Aorta (tissue), 5 donors: ENCODE measurements at regions not wholly inside any gene's neighbourhood (a gene's known extent, or its start where the extent isn't known, plus 50 kb on each side); places are given as distances from the start of the nearest gene placed in this dataset.

Experiments used
- ATAC-seq: fragments of 200-7000 bp; cut with Tn5 transposase; one replicate; pipeline ENCODE4 v1.9.1; 2022; ENCODE audit warnings: moderate library complexity; ENCODE audit not compliant: low FRiP score
- DNase-seq, 2 donors: peaks; one replicate each; pipeline ENCODE4 v3.0.0-alpha.2; 2020
- H3K27ac ChIP-seq, 2 donors: one replicate each; pipeline ENCODE4 v1.5.1; 2013; ENCODE audit warnings: low read length in 2 of 2, mild to moderate bottlenecking in 2 of 2, moderate library complexity in 2 of 2, control low read depth in 1 of 2, inconsistent platforms in 1 of 2, low read depth in 1 of 2
- H3K27me3 ChIP-seq, 2 donors: one replicate each; pipeline ENCODE4 v1.6.1; 2013; ENCODE audit warnings: control low read depth in 1 of 2, low read length in 1 of 2, mild to moderate bottlenecking in 1 of 2, moderate library complexity in 1 of 2; ENCODE audit not compliant: insufficient read depth in 2 of 2, control insufficient read depth in 1 of 2
- H3K36me3 ChIP-seq, 2 donors: one replicate each; pipeline ENCODE4 v1.6.1; 2013; ENCODE audit warnings: control low read depth in 1 of 2, low read length in 1 of 2, mild to moderate bottlenecking in 1 of 2; ENCODE audit not compliant: insufficient read depth in 2 of 2, control insufficient read depth in 1 of 2
- H3K4me1 ChIP-seq, 2 donors: one replicate each; pipeline ENCODE4 v1.6.1; 2013; ENCODE audit warnings: low read length in 2 of 2, control low read depth in 1 of 2, mild to moderate bottlenecking in 1 of 2, moderate library complexity in 1 of 2; ENCODE audit not compliant: insufficient read depth in 2 of 2, control insufficient read depth in 1 of 2
- H3K4me3 ChIP-seq, 2 donors: one replicate each; pipeline ENCODE4 v1.5.1; 2013; ENCODE audit warnings: low read length in 2 of 2, control low read depth in 1 of 2, mild to moderate bottlenecking in 1 of 2
- H3K9me3 ChIP-seq: one replicate; pipeline ENCODE4 v1.6.1; 2013; ENCODE audit warnings: mild to moderate bottlenecking, low read length; ENCODE audit not compliant: control insufficient read depth
- WGBS, 2 donors: extraction: QIAGEN DNeasy Blood & Tissue Kit; methylation state at CpG; one replicate each; pipeline ENCODE4 v1.1.7; 2013; 5-methylcytosine and 5-hydroxymethylcytosine counted together
- intact Hi-C, 2 donors: fragments of 100-400 bp; cut with DNase I; formaldehyde crosslinking; loops; one replicate each; pipeline versions ENCODE4 v1.14.2 to v1.15.0; 2022
- donor health status: healthy with polysubstance abuse.
- donor health status: Bipolar disorder and iron deficiency.
- donor health status: DM: no; HTN: no; CAD: no.
- donor health status: DM: no; HTN: no; CAD: no.
- donor health status: DM: yes; HTN: yes; CAD: no.

GRCh38 chr4:14564281-14564680 is 438.0 kb upstream of the CPEB2 start:
- Histone ChIP-seq H3K9me3 (peaks cover 2% of the 10 kb centered on the region), H3K4me3 (no peak overlapping the region), H3K27ac (no peak overlapping the region), H3K36me3 (no peaks in the 10 kb centered on the region), H3K27me3 (no peaks in the 10 kb centered on the region), H3K4me1 (peaks cover 0 to 1% of the 10 kb centered on the region in 2 donors)
- ATAC-seq (no peak), DNase-seq (no peak)
- 77 to 82% methylated on average over 4 of the region's 4 CpGs for WGBS, 2 donors
- intact Hi-C loops = no loop called here

- no peaks in the 10 kb centered on the region for H3K36me3 ChIP-seq
- ATAC-seq (no peak), DNase-seq (no peak)
- intact Hi-C loops = no loop called here
- no peaks in the 10 kb centered on the region for H3K27me3 ChIP-seq
- peaks cover 0 to 1% of the 10 kb centered on the region in 2 donors for H3K4me1 ChIP-seq
- H3K27ac ChIP-seq = no peak overlapping the region
- no peak overlapping the region for H3K4me3 ChIP-seq
- peaks cover 2% of the 10 kb centered on the region for H3K9me3 ChIP-seq
Measured at GRCh38 chr4:14566518-14566917, 435.8 kb upstream of the CPEB2 start.

- ATAC-seq (no peak), DNase-seq (no peak)
- H3K9me3 ChIP-seq = peaks cover 2% of the 10 kb centered on the region
- intact Hi-C loops = no loop called here
- H3K27ac ChIP-seq = no peak overlapping the region
- H3K4me3 ChIP-seq = no peak overlapping the region
- peaks cover 0 to 1% of the 10 kb centered on the region in 2 donors for H3K4me1 ChIP-seq
- 2 to 3% methylated on average over 2 of the region's 2 CpGs for WGBS, 2 donors
- H3K36me3 ChIP-seq = no peaks in the 10 kb centered on the region
- H3K27me3 ChIP-seq = no peaks in the 10 kb centered on the region
Measured at GRCh38 chr4:14568351-14568750, 433.9 kb upstream of the CPEB2 start.

- DNase-seq = no peak
- no peak overlapping the region for H3K27ac ChIP-seq
- H3K4me1 ChIP-seq = no peaks in the 10 kb centered on the region
- H3K9me3 ChIP-seq = no peaks in the 10 kb centered on the region
- 74 to 81% methylated on average over 1 of the region's 1 CpG for WGBS, 2 donors
- intact Hi-C loops = no loop called here
- no peak overlapping the region for H3K4me3 ChIP-seq
- no peak for ATAC-seq
- no peaks in the 10 kb centered on the region for H3K27me3 ChIP-seq
- no peaks in the 10 kb centered on the region for H3K36me3 ChIP-seq
Measured at GRCh38 chr4:14575289-14575688, 427.0 kb upstream of the CPEB2 start.

- Histone ChIP-seq H3K4me1 (no peaks in the 10 kb centered on the region), H3K9me3 (no peaks in the 10 kb centered on the region), H3K4me3 (no peak overlapping the region), H3K27ac (no peak overlapping the region), H3K27me3 (no peaks in the 10 kb centered on the region), H3K36me3 (no peaks in the 10 kb centered on the region)
- WGBS, 2 donors = 61 to 88% methylated on average over 2 of the region's 2 CpGs
- no peak for DNase-seq
- ATAC-seq = no peak
- intact Hi-C loops = no loop called here
Measured at GRCh38 chr4:14575919-14576318, 426.4 kb upstream of the CPEB2 start.

- Histone ChIP-seq H3K4me1 (no peaks in the 10 kb centered on the region), H3K9me3 (no peaks in the 10 kb centered on the region), H3K36me3 (no peaks in the 10 kb centered on the region), H3K4me3 (no peak overlapping the region), H3K27ac (no peak overlapping the region), H3K27me3 (no peaks in the 10 kb centered on the region)
- intact Hi-C loops = no loop called here
- ATAC-seq = no peak
- no peak for DNase-seq
Measured at GRCh38 chr4:14580061-14580460, 422.2 kb upstream of the CPEB2 start.

GRCh38 chr4:14581741-14582140 is 420.5 kb upstream of the CPEB2 start:
- intact Hi-C loops = no loop called here
- WGBS, 2 donors = 5% methylated on average over 3 of the region's 3 CpGs
- ATAC-seq (no peak), DNase-seq (no peak)
- Histone ChIP-seq H3K36me3 (no peaks in the 10 kb centered on the region), H3K27ac (no peak overlapping the region), H3K4me3 (no peak overlapping the region), H3K27me3 (no peaks in the 10 kb centered on the region), H3K4me1 (no peaks in the 10 kb centered on the region), H3K9me3 (no peaks in the 10 kb centered on the region)

GRCh38 chr4:14582677-14583076 is 419.6 kb upstream of the CPEB2 start:
- DNase-seq (no peak), ATAC-seq (no peak)
- WGBS, 2 donors = 94 to 95% methylated on average over 3 of the region's 3 CpGs
- H3K27ac ChIP-seq = no peak overlapping the region
- no peaks in the 10 kb centered on the region for H3K4me1 ChIP-seq
- no peaks in the 10 kb centered on the region for H3K9me3 ChIP-seq
- intact Hi-C loops = no loop called here
- H3K27me3 ChIP-seq = no peaks in the 10 kb centered on the region
- no peaks in the 10 kb centered on the region for H3K36me3 ChIP-seq
- no peak overlapping the region for H3K4me3 ChIP-seq

- Histone ChIP-seq H3K4me3 (no peak overlapping the region), H3K27ac (no peak overlapping the region), H3K9me3 (no peaks in the 10 kb centered on the region), H3K4me1 (no peaks in the 10 kb centered on the region), H3K36me3 (no peaks in the 10 kb centered on the region), H3K27me3 (no peaks in the 10 kb centered on the region)
- ATAC-seq = no peak
- no peak for DNase-seq
- intact Hi-C loops = no loop called here
- 88 to 91% methylated on average over 2 of the region's 2 CpGs for whole genome bisulfite sequencing, 2 donors
Measured at GRCh38 chr4:14583331-14583730, 418.9 kb upstream of the CPEB2 start.
